Memory B cell (primary cell): ENCODE measurements at regions not wholly inside any gene's neighbourhood (a gene's known extent, or its start where the extent isn't known, plus 50 kb on each side); places are given as distances from the start of the nearest gene placed in this dataset.

ENCODE experiments used
- ATAC-seq: fragments of 150-1000 bp; cut with Tn5 transposase; 2 replicates; pipeline ENCODE4 v1.10.0; 2021; ENCODE audit warnings: low read depth, mild to moderate bottlenecking, moderate library complexity
- DNase-seq, 2 donors: peaks; one replicate each; pipeline ENCODE4 v3.0.0; 2022; ENCODE audit warnings: low spot score in 2 of 2
- H3K27ac Mint-ChIP-seq: one replicate; pipeline ENCODE4 v1.8.0; 2022; ENCODE audit warnings: mild to moderate bottlenecking, moderate library complexity, mixed read lengths
- H3K27me3 Mint-ChIP-seq: one replicate; pipeline ENCODE4 v1.8.0; 2022; ENCODE audit warnings: mixed read lengths
- H3K36me3 Mint-ChIP-seq: one replicate; pipeline ENCODE4 v1.8.0; 2022; ENCODE audit warnings: mild to moderate bottlenecking, mixed read lengths
- H3K4me1 Mint-ChIP-seq: one replicate; pipeline ENCODE4 v1.8.0; 2022; ENCODE audit warnings: mixed read lengths
- H3K4me3 Mint-ChIP-seq: one replicate; pipeline ENCODE4 v1.8.0; 2022; ENCODE audit warnings: mild to moderate bottlenecking, moderate library complexity, mixed read lengths
- H3K9me3 Mint-ChIP-seq: one replicate; pipeline ENCODE4 v1.8.0; 2022; ENCODE audit warnings: mixed read lengths

- no peak for ATAC-seq
- Mint-ChIP-seq H3K36me3 (no peaks in the 10 kb centered on the region), H3K27ac (no peak overlapping the region), H3K4me3 (no peak overlapping the region), H3K4me1 (no peaks in the 10 kb centered on the region), H3K27me3 (no peaks in the 10 kb centered on the region), H3K9me3 (no peaks in the 10 kb centered on the region)
- no peak for DNase-seq
Observed at GRCh38 chr16:76800196-76800595, 390.8 kb upstream of the MON1B start.

- Mint-ChIP-seq H3K27me3 (no peaks in the 10 kb centered on the region), H3K36me3 (no peaks in the 10 kb centered on the region), H3K4me3 (no peak overlapping the region), H3K27ac (no peak overlapping the region), H3K9me3 (no peaks in the 10 kb centered on the region), H3K4me1 (no peaks in the 10 kb centered on the region)
- DNase-seq (no peak), ATAC-seq (no peak)
Observed at GRCh38 chr16:76801357-76801756, 389.6 kb upstream of the MON1B start.

GRCh38 chr16:76816475-76816874 is 374.5 kb upstream of the MON1B start:
- no peaks in the 10 kb centered on the region for H3K9me3 Mint-ChIP-seq
- no peaks in the 10 kb centered on the region for H3K36me3 Mint-ChIP-seq
- H3K27me3 Mint-ChIP-seq = no peaks in the 10 kb centered on the region
- no peak for ATAC-seq
- H3K27ac Mint-ChIP-seq = no peak overlapping the region
- H3K4me1 Mint-ChIP-seq = no peaks in the 10 kb centered on the region
- DNase-seq = no peak
- H3K4me3 Mint-ChIP-seq = no peak overlapping the region

DNA sequence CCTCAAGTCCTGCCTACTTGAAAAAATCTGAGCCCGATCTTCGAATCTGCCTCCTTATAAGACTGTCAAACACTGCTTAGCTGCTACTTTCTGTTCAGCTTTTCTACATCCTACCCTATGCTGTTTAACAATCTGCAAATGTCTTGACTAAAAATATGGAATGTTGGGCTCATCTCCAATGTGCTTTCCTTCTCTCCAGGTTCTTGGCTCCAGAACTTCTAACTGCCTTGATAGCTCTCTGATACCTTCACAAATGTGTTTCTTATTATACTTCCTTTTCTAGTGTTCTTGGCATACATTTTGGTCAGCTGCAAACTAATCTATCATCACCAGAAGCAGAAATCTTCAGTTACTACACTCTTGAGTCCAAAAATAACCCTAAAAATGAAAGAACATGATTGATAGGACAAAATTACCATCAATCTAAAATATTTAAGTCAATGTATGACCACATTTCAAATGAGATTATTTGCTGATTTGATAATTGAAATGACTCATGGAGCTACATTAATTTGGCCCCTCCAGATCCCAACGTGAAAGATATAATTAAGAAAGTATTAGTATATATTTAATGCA is 372.3 kb upstream of the MON1B start:
- no peaks in the 10 kb centered on the region for H3K36me3 Mint-ChIP-seq
- ATAC-seq = no peak

DNA sequence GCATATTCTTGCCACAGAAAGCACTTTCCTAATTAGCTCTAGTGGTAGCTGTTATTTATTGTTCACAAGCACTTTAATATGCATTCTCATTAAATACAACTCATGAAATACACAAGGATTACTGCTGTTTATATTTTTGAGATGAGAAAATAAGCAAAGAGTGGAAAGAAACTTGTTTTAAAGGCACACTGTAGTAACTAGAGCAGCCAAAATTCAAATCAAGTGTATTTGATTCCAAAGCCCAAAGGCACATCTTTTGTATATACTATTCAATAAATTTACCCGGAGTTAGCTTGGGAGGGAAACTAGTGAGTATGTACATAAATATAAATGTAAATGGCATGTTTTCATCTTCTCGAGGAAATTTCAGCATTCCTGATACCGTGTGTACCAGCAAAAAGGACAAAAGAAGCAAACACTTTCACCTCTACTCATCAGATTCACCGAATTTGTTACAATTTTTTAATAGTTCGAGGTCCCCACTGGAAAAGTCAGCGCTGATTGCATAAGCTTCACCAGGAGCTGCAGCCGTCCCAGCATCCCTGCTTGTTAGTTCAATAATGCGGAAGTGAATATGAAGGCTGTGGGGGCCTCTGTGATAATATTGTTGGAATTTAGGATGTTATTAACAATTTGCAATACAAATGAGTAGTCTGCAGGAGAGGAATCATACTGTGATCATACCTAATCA is 371.6 kb upstream of the MON1B start:
- DNase-seq = no peak
- H3K27ac Mint-ChIP-seq = no peak overlapping the region
- no peaks in the 10 kb centered on the region for H3K27me3 Mint-ChIP-seq
- H3K4me1 Mint-ChIP-seq = no peaks in the 10 kb centered on the region
- no peaks in the 10 kb centered on the region for H3K36me3 Mint-ChIP-seq
- H3K4me3 Mint-ChIP-seq = no peak overlapping the region
- no peak for ATAC-seq
- H3K9me3 Mint-ChIP-seq = no peaks in the 10 kb centered on the region

More for the DNA sequence above, 372.3 kb upstream of the MON1B start:
- Mint-ChIP-seq H3K4me3 (no peak overlapping the region), H3K9me3 (no peaks in the 10 kb centered on the region), H3K27ac (no peak overlapping the region), H3K4me1 (no peaks in the 10 kb centered on the region), H3K27me3 (no peaks in the 10 kb centered on the region)
- no peak for DNase-seq

- H3K9me3 Mint-ChIP-seq = no peaks in the 10 kb centered on the region
- H3K4me1 Mint-ChIP-seq = no peaks in the 10 kb centered on the region
- H3K27me3 Mint-ChIP-seq = no peaks in the 10 kb centered on the region
- no peak for ATAC-seq
- H3K4me3 Mint-ChIP-seq = no peak overlapping the region
- H3K36me3 Mint-ChIP-seq = no peaks in the 10 kb centered on the region
- DNase-seq = no peak
- no peak overlapping the region for H3K27ac Mint-ChIP-seq
Observed at GRCh38 chr16:76824221-76824620, 366.8 kb upstream of the MON1B start.

DNA sequence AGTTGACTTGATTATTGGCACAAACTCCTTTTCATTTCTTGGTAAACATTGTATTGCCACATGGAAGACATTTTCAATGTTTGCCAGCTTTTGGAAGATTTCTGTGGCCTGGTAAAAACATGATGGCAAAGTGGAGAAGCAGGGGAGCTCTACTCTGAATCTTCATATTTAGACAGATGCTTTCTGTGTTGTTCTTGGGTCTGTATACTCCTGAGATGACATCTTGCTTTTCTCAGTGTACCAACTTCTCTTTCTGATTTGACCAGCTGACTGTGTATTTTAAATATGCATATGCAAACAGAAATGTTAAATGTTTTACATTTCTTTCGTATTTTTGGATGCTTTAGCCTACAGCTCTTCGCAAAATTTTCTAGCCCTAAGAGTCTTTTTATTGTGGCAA is 366.2 kb upstream of the MON1B start:
- H3K4me1 Mint-ChIP-seq = no peaks in the 10 kb centered on the region

GRCh38 chr16:76835339-76835738 is 355.7 kb upstream of the MON1B start:
- Mint-ChIP-seq H3K4me1 (no peaks in the 10 kb centered on the region), H3K27me3 (no peaks in the 10 kb centered on the region), H3K27ac (no peak overlapping the region), H3K4me3 (no peak overlapping the region), H3K9me3 (no peaks in the 10 kb centered on the region), H3K36me3 (no peaks in the 10 kb centered on the region)
- ATAC-seq (no peak), DNase-seq (no peak)

More for the DNA sequence above, 366.2 kb upstream of the MON1B start:
- Mint-ChIP-seq H3K4me3 (no peak overlapping the region), H3K27me3 (no peaks in the 10 kb centered on the region), H3K9me3 (peaks cover 1% of the 10 kb centered on the region), H3K36me3 (no peaks in the 10 kb centered on the region), H3K27ac (no peak overlapping the region)
- DNase-seq (no peak), ATAC-seq (no peak)

GRCh38 chr16:76835779-76836300 is 355.1 kb upstream of the MON1B start:
- H3K36me3 Mint-ChIP-seq = no peaks in the 10 kb centered on the region
- no peak overlapping the region for H3K27ac Mint-ChIP-seq
- H3K27me3 Mint-ChIP-seq = no peaks in the 10 kb centered on the region
- no peaks in the 10 kb centered on the region for H3K4me1 Mint-ChIP-seq
- DNase-seq = no peak
- H3K9me3 Mint-ChIP-seq = no peaks in the 10 kb centered on the region
- no peak for ATAC-seq
- no peak overlapping the region for H3K4me3 Mint-ChIP-seq

- Mint-ChIP-seq H3K4me1 (no peaks in the 10 kb centered on the region), H3K4me3 (no peak overlapping the region), H3K27ac (no peak overlapping the region), H3K27me3 (no peaks in the 10 kb centered on the region), H3K9me3 (no peaks in the 10 kb centered on the region), H3K36me3 (no peaks in the 10 kb centered on the region)
- ATAC-seq = no peak
- DNase-seq = no peak
Observed at GRCh38 chr16:76837872-76838271, 353.1 kb upstream of the MON1B start.

- Mint-ChIP-seq H3K27ac (no peak overlapping the region), H3K27me3 (peaks cover 2% of the 10 kb centered on the region), H3K9me3 (peaks cover 6% of the 10 kb centered on the region), H3K4me3 (no peak overlapping the region), H3K4me1 (peaks cover 2% of the 10 kb centered on the region), H3K36me3 (no peaks in the 10 kb centered on the region)
- ATAC-seq (no peak), DNase-seq (no peak)
Observed at GRCh38 chr16:76854234-76854633, 336.8 kb upstream of the MON1B start.

DNA sequence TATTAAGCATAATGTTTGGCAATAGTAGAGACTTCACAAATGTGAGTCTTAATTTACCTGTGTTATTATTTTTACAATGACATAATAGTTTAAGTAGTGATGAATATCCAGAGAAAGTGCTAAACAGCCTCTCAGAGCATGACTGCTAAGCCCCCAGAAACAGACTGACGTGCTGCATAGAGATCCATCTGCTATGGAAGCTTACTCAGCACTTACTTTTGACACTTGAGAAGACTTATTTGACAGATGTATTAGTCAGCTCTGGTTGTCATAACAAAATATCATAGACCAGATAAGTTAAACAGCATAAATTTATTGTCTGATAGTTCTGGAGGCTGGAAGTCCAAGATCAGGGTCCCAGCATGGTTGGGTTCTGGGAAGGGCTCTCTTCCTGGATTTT is 334.9 kb upstream of the MON1B start:
- Mint-ChIP-seq H3K4me3 (no peak overlapping the region), H3K27ac (no peak overlapping the region), H3K27me3 (no peaks in the 10 kb centered on the region), H3K9me3 (peaks cover 9% of the 10 kb centered on the region), H3K4me1 (no peaks in the 10 kb centered on the region), H3K36me3 (no peaks in the 10 kb centered on the region)
- no peak for ATAC-seq
- no peak for DNase-seq

GRCh38 chr16:76857402-76857801 is 333.6 kb upstream of the MON1B start:
- Mint-ChIP-seq H3K4me1 (no peaks in the 10 kb centered on the region), H3K27me3 (no peaks in the 10 kb centered on the region), H3K36me3 (no peaks in the 10 kb centered on the region), H3K27ac (no peak overlapping the region), H3K4me3 (no peak overlapping the region), H3K9me3 (peaks cover 9% of the 10 kb centered on the region)
- no peak for ATAC-seq
- DNase-seq = no peak

DNA sequence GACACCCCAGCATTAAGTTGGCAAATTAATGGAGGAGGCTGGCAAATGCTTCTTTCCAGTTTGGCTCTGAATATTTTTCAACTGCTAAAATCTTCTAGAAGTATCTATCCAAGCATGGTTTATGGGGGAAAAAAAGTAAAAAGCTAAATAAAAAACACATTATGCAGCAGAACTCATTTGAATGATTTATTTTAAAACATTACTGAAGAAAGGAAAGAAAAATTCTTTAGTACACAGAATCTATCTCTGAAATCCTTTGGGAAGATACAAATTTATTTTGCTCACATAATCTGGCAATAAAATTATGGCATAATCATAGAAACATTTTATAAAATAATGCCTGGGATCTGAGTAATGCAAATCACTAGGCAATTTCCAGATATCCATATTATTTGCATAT is 328.1 kb upstream of the MON1B start:
- ATAC-seq (no peak), DNase-seq (no peak)
- no peaks in the 10 kb centered on the region for H3K36me3 Mint-ChIP-seq
- H3K9me3 Mint-ChIP-seq = peaks cover 9% of the 10 kb centered on the region
- no peaks in the 10 kb centered on the region for H3K27me3 Mint-ChIP-seq
- no peak overlapping the region for H3K4me3 Mint-ChIP-seq
- no peaks in the 10 kb centered on the region for H3K4me1 Mint-ChIP-seq
- no peak overlapping the region for H3K27ac Mint-ChIP-seq

DNA sequence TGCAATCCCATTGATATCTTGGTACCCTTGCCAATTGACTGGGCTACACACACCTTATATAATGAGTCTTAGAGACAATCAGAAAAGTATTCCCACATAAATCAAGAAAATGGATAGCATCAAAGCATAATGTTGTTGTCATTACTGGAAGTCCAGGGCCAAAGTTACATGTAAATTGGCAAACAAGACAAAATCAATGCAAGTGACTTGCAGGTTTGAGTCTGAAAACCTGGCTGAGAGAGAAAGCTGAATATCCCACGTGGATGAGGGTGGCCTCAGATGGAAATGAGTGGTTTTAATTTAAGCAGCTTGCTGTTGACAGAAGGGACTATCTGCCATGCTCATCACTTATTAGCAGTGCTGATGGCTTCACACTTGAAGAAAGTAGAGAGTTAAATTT is 324.0 kb upstream of the MON1B start:
- H3K4me3 Mint-ChIP-seq = no peak overlapping the region
- no peaks in the 10 kb centered on the region for H3K9me3 Mint-ChIP-seq
- H3K27ac Mint-ChIP-seq = no peak overlapping the region
- ATAC-seq (no peak), DNase-seq (no peak)
- no peaks in the 10 kb centered on the region for H3K4me1 Mint-ChIP-seq
- H3K36me3 Mint-ChIP-seq = no peaks in the 10 kb centered on the region
- no peaks in the 10 kb centered on the region for H3K27me3 Mint-ChIP-seq
